Endothelial cell (in vitro differentiated cells): ENCODE measurements at regions not wholly inside any gene's neighbourhood (a gene's known extent, or its start where the extent isn't known, plus 50 kb on each side); places are given as distances from the start of the nearest gene placed in this dataset.
"Not testable (repeated sequence)": the region's sequence is repeated elsewhere in the genome, so short reads cannot be mapped to it uniquely, and the experiment has no call there.

Experiments
- DNase-seq: peaks from one replicate; pipeline ENCODE4 v3.0.0; 2021; ENCODE audit warnings: low spot score
- H3K27ac Mint-ChIP-seq: one replicate; pipeline ENCODE4 v1.8.0; 2021; ENCODE audit warnings: mixed read lengths, inconsistent platforms; ENCODE audit not compliant: unreplicated experiment
- H3K27me3 Mint-ChIP-seq: one replicate; pipeline ENCODE4 v1.8.0; 2021; ENCODE audit warnings: mild to moderate bottlenecking, moderate library complexity, mixed read lengths, inconsistent platforms; ENCODE audit not compliant: unreplicated experiment
- H3K36me3 Mint-ChIP-seq: one replicate; pipeline ENCODE4 v1.8.0; 2021; ENCODE audit warnings: mild to moderate bottlenecking, low read depth, mixed read lengths, inconsistent platforms; ENCODE audit not compliant: unreplicated experiment
- H3K4me1 Mint-ChIP-seq: one replicate; pipeline ENCODE4 v1.8.0; 2021; ENCODE audit warnings: mild to moderate bottlenecking, mixed read lengths, inconsistent platforms; ENCODE audit not compliant: unreplicated experiment
- H3K4me3 Mint-ChIP-seq: one replicate; pipeline ENCODE4 v1.8.0; 2021; ENCODE audit warnings: mild to moderate bottlenecking, mixed read lengths, inconsistent platforms; ENCODE audit not compliant: unreplicated experiment
- H3K9me3 Mint-ChIP-seq: one replicate; pipeline ENCODE4 v1.8.0; 2021; ENCODE audit warnings: mixed read lengths, inconsistent platforms; ENCODE audit not compliant: unreplicated experiment
- TF ChIP-seq, protein P1 (sequence below): fragments of 200-600 bp; sonication (generic); IDR thresholded peaks from one replicate; pipeline ENCODE4 v1.5.0; 2021; ENCODE audit warnings: antibody characterized with exemption; ENCODE audit not compliant: unreplicated experiment

DNA sequence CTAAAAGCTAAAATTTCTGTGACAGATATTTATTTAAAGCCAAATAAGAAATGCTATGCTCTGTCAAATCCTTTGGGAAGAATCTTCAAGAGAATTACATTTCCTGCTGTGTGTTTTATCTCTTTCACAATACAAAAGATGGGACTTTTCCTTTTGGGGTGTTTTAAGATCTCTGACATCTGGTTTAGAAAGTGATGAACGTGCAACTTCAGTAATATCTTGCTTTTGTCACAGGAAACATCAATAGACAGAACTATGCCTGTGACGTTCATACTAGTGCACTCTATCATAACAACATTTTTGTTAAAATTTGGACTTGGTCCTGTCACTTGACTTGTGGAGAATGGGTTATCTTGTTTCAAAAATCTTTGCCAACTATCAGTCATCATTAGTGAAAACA lies 195.7 kb upstream of the KCNMB2 start:
- H3K27me3 Mint-ChIP-seq = peaks cover 1% of the 10 kb centered on the region
- DNase-seq = no peak
- H3K9me3 Mint-ChIP-seq = no peaks in the 10 kb centered on the region
- no peak overlapping the region for H3K4me3 Mint-ChIP-seq
- no peaks in the 10 kb centered on the region for H3K4me1 Mint-ChIP-seq
- no peaks in the 10 kb centered on the region for H3K36me3 Mint-ChIP-seq
- TF ChIP-seq, protein P1, sequence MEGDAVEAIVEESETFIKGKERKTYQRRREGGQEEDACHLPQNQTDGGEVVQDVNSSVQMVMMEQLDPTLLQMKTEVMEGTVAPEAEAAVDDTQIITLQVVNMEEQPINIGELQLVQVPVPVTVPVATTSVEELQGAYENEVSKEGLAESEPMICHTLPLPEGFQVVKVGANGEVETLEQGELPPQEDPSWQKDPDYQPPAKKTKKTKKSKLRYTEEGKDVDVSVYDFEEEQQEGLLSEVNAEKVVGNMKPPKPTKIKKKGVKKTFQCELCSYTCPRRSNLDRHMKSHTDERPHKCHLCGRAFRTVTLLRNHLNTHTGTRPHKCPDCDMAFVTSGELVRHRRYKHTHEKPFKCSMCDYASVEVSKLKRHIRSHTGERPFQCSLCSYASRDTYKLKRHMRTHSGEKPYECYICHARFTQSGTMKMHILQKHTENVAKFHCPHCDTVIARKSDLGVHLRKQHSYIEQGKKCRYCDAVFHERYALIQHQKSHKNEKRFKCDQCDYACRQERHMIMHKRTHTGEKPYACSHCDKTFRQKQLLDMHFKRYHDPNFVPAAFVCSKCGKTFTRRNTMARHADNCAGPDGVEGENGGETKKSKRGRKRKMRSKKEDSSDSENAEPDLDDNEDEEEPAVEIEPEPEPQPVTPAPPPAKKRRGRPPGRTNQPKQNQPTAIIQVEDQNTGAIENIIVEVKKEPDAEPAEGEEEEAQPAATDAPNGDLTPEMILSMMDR = no peak
- no peak overlapping the region for H3K27ac Mint-ChIP-seq

GRCh38 chr3:178341636-178342035 lies 194.6 kb upstream of the KCNMB2 start:
- H3K9me3 Mint-ChIP-seq = no peaks in the 10 kb centered on the region
- no peak for DNase-seq
- no peak overlapping the region for H3K27ac Mint-ChIP-seq

DNA sequence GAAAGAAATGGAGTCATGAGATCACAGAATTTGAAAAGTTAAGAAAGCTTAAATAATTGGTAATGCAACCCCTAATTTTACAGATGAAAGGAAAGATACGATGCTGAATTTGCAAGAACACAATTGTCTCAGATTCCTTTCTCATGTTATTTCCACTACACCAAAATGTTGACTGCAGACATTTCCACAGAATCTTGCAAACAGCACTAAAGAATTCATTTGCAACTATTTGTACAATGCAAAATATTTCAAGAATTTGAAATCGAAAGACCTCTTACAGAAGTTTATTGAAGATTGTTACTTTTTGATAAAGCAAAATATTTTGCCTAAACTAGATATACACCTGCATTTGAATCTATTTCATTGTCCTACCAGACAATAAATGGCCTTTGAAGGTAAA lies 194.1 kb upstream of the KCNMB2 start:
- Mint-ChIP-seq H3K27me3 (peaks cover 1% of the 10 kb centered on the region), H3K4me3 (no peak overlapping the region), H3K9me3 (no peaks in the 10 kb centered on the region), H3K4me1 (no peaks in the 10 kb centered on the region), H3K27ac (no peak overlapping the region), H3K36me3 (no peaks in the 10 kb centered on the region)
- TF ChIP-seq, protein P1 = no peak
- no peak for DNase-seq

More at GRCh38 chr3:178341636-178342035, 194.6 kb upstream of the KCNMB2 start:
- H3K36me3 Mint-ChIP-seq = no peaks in the 10 kb centered on the region
- no peak overlapping the region for H3K4me3 Mint-ChIP-seq
- no peaks in the 10 kb centered on the region for H3K4me1 Mint-ChIP-seq
- peaks cover 1% of the 10 kb centered on the region for H3K27me3 Mint-ChIP-seq
- TF ChIP-seq, protein P1 = no peak

DNA sequence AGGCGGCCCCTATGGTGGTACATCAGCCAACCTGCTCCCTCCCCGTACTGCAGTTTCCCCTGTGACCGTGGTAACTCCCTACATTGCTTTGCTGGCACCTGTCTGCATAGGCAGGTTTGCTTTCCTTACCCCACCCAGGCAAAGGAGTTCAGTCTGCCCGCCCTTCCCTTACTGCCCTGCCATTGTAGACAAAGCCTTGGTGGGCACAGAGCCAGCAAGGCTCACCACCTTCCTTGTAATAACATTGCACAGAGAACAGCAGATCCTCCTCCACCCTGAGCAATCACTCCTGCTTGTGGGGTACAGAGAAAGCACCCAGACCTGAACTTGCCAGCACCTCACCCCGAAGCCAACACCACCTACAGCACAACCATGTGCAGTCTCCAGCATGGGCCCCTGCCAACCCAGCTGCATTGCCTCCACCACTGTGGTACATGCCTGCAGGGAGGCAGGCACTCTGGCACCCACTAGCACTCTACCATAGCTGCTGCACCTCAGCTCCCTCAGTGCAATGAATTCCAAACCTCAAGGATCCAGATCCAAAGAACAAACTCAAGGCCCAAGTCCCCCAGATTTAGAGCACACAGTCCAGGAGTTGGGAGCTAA lies 192.7 kb upstream of the KCNMB2 start:
- no peaks in the 10 kb centered on the region for H3K36me3 Mint-ChIP-seq
- TF ChIP-seq, protein P1 = no peak
- H3K27me3 Mint-ChIP-seq = peaks cover 1% of the 10 kb centered on the region
- no peaks in the 10 kb centered on the region for H3K4me1 Mint-ChIP-seq
- H3K9me3 Mint-ChIP-seq = no peaks in the 10 kb centered on the region
- H3K27ac Mint-ChIP-seq = no peak overlapping the region
- DNase-seq = no peak
- H3K4me3 Mint-ChIP-seq = no peak overlapping the region

DNA sequence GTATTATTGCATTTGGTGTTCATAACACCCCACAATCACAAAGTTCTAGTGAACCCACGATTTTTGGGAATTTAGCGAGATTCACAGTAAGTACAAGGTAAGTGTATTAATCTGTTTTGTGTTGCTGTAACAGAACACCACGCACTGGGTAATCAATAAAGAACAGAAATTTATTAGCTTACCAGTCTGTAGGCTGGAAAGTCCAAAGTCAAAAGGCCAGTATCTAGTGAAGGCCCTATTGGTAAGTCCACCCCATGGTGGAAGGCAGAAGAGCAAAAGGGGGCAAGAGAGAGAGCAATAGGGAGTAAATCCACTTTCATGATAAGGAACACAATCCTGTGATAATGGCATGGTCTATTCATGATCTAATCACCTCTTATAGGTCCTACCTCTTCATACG lies 190.3 kb upstream of the KCNMB2 start:
- no peak for DNase-seq
- no peak overlapping the region for H3K4me3 Mint-ChIP-seq
- H3K27ac Mint-ChIP-seq = no peak overlapping the region
- H3K27me3 Mint-ChIP-seq = peaks cover 1% of the 10 kb centered on the region
- no peaks in the 10 kb centered on the region for H3K4me1 Mint-ChIP-seq
- TF ChIP-seq, protein P1 = no peak
- no peaks in the 10 kb centered on the region for H3K36me3 Mint-ChIP-seq
- no peaks in the 10 kb centered on the region for H3K9me3 Mint-ChIP-seq

DNA sequence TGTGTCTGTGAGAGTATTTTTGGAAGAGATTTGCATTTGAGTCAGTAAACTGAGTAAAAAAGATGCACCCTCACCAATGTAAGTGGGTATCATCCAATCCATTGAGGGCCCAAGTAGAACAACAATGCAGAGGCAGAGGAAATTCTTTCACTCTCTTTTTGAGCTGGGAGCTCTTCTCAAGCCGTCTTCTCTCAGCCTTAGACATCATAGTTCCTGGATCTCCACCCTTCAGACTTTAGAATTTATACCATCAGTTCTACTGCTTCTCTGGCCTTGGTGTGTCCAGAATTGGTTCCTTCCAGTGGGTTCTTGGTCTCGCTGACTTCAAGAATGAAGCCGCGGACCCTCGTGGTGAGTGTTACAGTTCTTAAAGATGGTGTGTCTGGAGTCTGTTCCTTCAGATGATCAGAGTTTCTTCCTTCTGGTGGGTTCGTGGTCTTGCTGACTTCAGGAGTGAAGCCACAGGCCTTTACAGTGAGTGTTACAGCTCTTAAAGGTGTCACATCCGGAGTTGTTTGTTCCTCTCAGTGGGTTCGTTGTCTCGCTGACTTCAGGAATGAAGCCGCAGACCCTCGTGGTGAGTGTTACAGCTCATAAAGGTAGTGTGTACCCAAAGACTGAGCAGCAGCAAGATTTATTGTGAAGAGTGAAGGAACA lies 187.5 kb upstream of the KCNMB2 start:
- H3K27me3 Mint-ChIP-seq, H3K4me1 Mint-ChIP-seq, H3K9me3 Mint-ChIP-seq, H3K36me3 Mint-ChIP-seq, H3K4me3 Mint-ChIP-seq, H3K27ac Mint-ChIP-seq, DNase-seq: not testable (repeated sequence)

DNA sequence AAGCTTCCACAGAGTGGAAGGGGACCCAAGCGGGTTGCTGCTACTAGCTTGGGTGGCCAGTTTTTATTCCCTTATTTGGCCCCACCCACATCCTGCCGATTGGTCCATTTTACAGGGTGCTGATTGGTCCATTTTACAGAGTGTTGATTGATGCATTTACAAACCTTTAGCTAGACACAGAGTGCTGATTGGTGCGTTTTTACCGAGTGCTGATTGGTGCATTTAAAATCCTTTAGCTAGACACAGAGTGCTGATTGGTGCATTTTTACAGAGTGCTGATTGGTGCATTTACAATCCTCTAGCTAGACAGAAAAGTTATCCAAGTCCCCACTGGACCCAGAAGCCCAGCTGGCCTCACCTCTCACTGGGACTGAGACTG lies 187.0 kb upstream of the KCNMB2 start:
- not testable (repeated sequence) for H3K9me3 Mint-ChIP-seq, H3K27me3 Mint-ChIP-seq, DNase-seq, H3K36me3 Mint-ChIP-seq, H3K4me3 Mint-ChIP-seq, H3K27ac Mint-ChIP-seq, H3K4me1 Mint-ChIP-seq
